MM.1S (cell line): ENCODE measurements at regions not wholly inside any gene's neighbourhood (a gene's known extent, or its start where the extent isn't known, plus 50 kb on each side); places are given as distances from the start of the nearest gene placed in this dataset.

Experiments used
- DNase-seq: peaks from one replicate; pipeline ENCODE4 v3.0.0-alpha.2; 2015
- H2AFZ ChIP-seq: fragments of 300-600 bp; sonication (generic); 2 replicates; pipeline ENCODE4 v1.6.0; 2016; ENCODE audit warnings: antibody characterized with exemption, low read length
- H3F3A ChIP-seq: fragments of 300-600 bp; sonication (generic); 2 replicates; pipeline ENCODE4 v1.6.1; 2016; ENCODE audit warnings: mild to moderate bottlenecking, antibody characterized with exemption, low read length, moderate library complexity, mixed read lengths; ENCODE audit not compliant: insufficient read depth
- H3K27ac ChIP-seq: fragments of 300-600 bp; sonication (generic); 2 replicates; pipeline ENCODE4 v1.5.1; 2016; ENCODE audit warnings: mild to moderate bottlenecking, low read length
- H3K27me3 ChIP-seq: fragments of 300-600 bp; sonication (generic); replicated peaks from 2 replicates; pipeline ENCODE4 v1.6.0; 2016; ENCODE audit warnings: low read length; ENCODE audit not compliant: insufficient read depth
- H3K36me3 ChIP-seq: fragments of 300-600 bp; sonication (generic); replicated peaks from 2 replicates; pipeline ENCODE4 v1.6.1; 2016; ENCODE audit warnings: mild to moderate bottlenecking, low read length, mixed read lengths; ENCODE audit not compliant: insufficient read depth
- H3K4me1 ChIP-seq: fragments of 300-600 bp; sonication (generic); 2 replicates; pipeline ENCODE4 v1.6.1; 2016; ENCODE audit warnings: low read length, mixed read lengths
- H3K4me2 ChIP-seq: fragments of 300-600 bp; sonication (generic); 2 replicates; pipeline ENCODE4 v1.6.0; 2016; ENCODE audit warnings: low read depth, low read length
- H3K4me3 ChIP-seq: fragments of 300-600 bp; sonication (generic); 2 replicates; pipeline ENCODE4 v1.5.1; 2016; ENCODE audit warnings: low read length, mixed read lengths
- H3K79me2 ChIP-seq: fragments of 300-600 bp; sonication (generic); 2 replicates; pipeline ENCODE4 v1.6.1; 2016; ENCODE audit warnings: mixed run types, low read length, mixed read lengths
- H3K9ac ChIP-seq: fragments of 300-600 bp; sonication (generic); 2 replicates; pipeline ENCODE4 v1.6.1; 2016; ENCODE audit warnings: low read length, mixed read lengths
- H3K9me2 ChIP-seq: fragments of 300-600 bp; sonication (generic); replicated peaks from 2 replicates; pipeline ENCODE4 v1.6.1; 2016; ENCODE audit warnings: mild to moderate bottlenecking, low read length, mixed read lengths; ENCODE audit not compliant: insufficient read depth
- H3K9me3 ChIP-seq: fragments of 300-600 bp; sonication (generic); replicated peaks from 2 replicates; pipeline ENCODE4 v1.6.1; 2016; ENCODE audit warnings: mild to moderate bottlenecking, low read length, mixed read lengths; ENCODE audit not compliant: insufficient read depth
- H4K20me1 ChIP-seq: fragments of 300-600 bp; sonication (generic); 2 replicates; pipeline ENCODE4 v1.6.1; 2016; ENCODE audit warnings: mild to moderate bottlenecking, low read length, moderate library complexity, mixed read lengths; ENCODE audit not compliant: insufficient read depth
- EZH2 ChIP-seq: fragments of 300-600 bp; sonication (generic); optimal IDR thresholded peaks from 2 replicates; pipeline ENCODE3; 2017; ENCODE audit warnings: low read depth, mild to moderate bottlenecking, antibody characterized with exemption, low read length, mixed read lengths
- EZH2phosphoT487 ChIP-seq: fragments of 300-600 bp; sonication (generic); IDR thresholded peaks from 2 replicates; pipeline ENCODE4 v1.6.1; 2018; ENCODE audit warnings: antibody characterized with exemption, low read length
- TF ChIP-seq, protein P1 (sequence below): fragments of 300-600 bp; sonication (generic); IDR thresholded peaks from 2 replicates; pipeline ENCODE4 v1.5.1; 2016; ENCODE audit warnings: antibody characterized with exemption, low read length, mixed read lengths

GRCh38 chr6:43896329-43897255, 126.6 kb downstream of the VEGFA start:
- Histone ChIP-seq H4K20me1 (no peaks in the 10 kb centered on the region), H3K27ac (no peak overlapping the region), H3K4me3 (no peak overlapping the region), H3K27me3 (no peaks in the 10 kb centered on the region), H3K36me3 (no peaks in the 10 kb centered on the region), H3K4me1 (no peaks in the 10 kb centered on the region), H3K4me2 (no peak overlapping the region), H3K9ac (no peak overlapping the region), H3K79me2 (no peaks in the 10 kb centered on the region), H3K9me2 (no peaks in the 10 kb centered on the region), H2AFZ (no peak overlapping the region), H3F3A (no peaks in the 10 kb centered on the region), H3K9me3 (no peaks in the 10 kb centered on the region)
- no peak for DNase-seq
- TF ChIP-seq, protein P1, sequence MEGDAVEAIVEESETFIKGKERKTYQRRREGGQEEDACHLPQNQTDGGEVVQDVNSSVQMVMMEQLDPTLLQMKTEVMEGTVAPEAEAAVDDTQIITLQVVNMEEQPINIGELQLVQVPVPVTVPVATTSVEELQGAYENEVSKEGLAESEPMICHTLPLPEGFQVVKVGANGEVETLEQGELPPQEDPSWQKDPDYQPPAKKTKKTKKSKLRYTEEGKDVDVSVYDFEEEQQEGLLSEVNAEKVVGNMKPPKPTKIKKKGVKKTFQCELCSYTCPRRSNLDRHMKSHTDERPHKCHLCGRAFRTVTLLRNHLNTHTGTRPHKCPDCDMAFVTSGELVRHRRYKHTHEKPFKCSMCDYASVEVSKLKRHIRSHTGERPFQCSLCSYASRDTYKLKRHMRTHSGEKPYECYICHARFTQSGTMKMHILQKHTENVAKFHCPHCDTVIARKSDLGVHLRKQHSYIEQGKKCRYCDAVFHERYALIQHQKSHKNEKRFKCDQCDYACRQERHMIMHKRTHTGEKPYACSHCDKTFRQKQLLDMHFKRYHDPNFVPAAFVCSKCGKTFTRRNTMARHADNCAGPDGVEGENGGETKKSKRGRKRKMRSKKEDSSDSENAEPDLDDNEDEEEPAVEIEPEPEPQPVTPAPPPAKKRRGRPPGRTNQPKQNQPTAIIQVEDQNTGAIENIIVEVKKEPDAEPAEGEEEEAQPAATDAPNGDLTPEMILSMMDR = no peak
- TF ChIP-seq EZH2 (no peak), EZH2phosphoT487 (no peak)

- Histone ChIP-seq H3K4me3 (no peak overlapping the region), H4K20me1 (no peaks in the 10 kb centered on the region), H3K36me3 (no peaks in the 10 kb centered on the region), H2AFZ (no peak overlapping the region), H3K9me3 (no peaks in the 10 kb centered on the region), H3K9ac (no peak overlapping the region), H3F3A (no peaks in the 10 kb centered on the region), H3K27me3 (no peaks in the 10 kb centered on the region), H3K9me2 (no peaks in the 10 kb centered on the region), H3K4me1 (no peaks in the 10 kb centered on the region), H3K79me2 (no peaks in the 10 kb centered on the region), H3K4me2 (no peak overlapping the region), H3K27ac (no peak overlapping the region)
- no peak for DNase-seq
- TF ChIP-seq, protein P1 = no peak
- TF ChIP-seq EZH2phosphoT487 (no peak), EZH2 (no peak)
Measured at GRCh38 chr6:43895656-43896328, 125.8 kb downstream of the VEGFA start.

- no peak for DNase-seq
- no peak overlapping the region for H2AFZ ChIP-seq
- H3K27ac ChIP-seq = no peak overlapping the region
Measured at GRCh38 chr6:43893073-43893472, 123.1 kb downstream of the VEGFA start.

More at GRCh38 chr6:43893073-43893472, 123.1 kb downstream of the VEGFA start:
- Histone ChIP-seq H3K79me2 (no peaks in the 10 kb centered on the region), H3K4me1 (no peaks in the 10 kb centered on the region), H3F3A (no peaks in the 10 kb centered on the region), H3K36me3 (no peaks in the 10 kb centered on the region), H3K9ac (no peak overlapping the region), H3K4me3 (no peak overlapping the region), H4K20me1 (no peaks in the 10 kb centered on the region), H3K4me2 (no peak overlapping the region), H3K9me2 (no peaks in the 10 kb centered on the region), H3K9me3 (no peaks in the 10 kb centered on the region), H3K27me3 (no peaks in the 10 kb centered on the region)
- no peak for TF ChIP-seq EZH2
- TF ChIP-seq EZH2phosphoT487 = no peak
- TF ChIP-seq, protein P1 = no peak
